Right lobe of liver (tissue), 4 donors: ENCODE measurements at regions not wholly inside any gene's neighbourhood (a gene's known extent, or its start where the extent isn't known, plus 50 kb on each side); places are given as distances from the start of the nearest gene placed in this dataset.

Experiments
- CTCF ChIP-seq, 4 donors: fragments of 200-600 bp in 3 of 4; fragments of 450-650 bp in 1 of 4; IDR thresholded peaks; one replicate each; pipeline versions ENCODE4 v1.5.1 to v1.8.0; 2016 to 2022; ENCODE audit warnings: antibody characterized with exemption in 4 of 4, mild to moderate bottlenecking in 2 of 4
- POLR2A ChIP-seq: fragments of 450-650 bp; IDR thresholded peaks from one replicate; pipeline ENCODE4 v1.6.1; 2017; ENCODE audit warnings: antibody characterized with exemption, mild to moderate bottlenecking
- donor health status: DM: no; HTN: no; CAD: no.
- donor health status: DM: no; HTN: no; CAD: no.
- donor health status: DM: no; HTN: yes; CAD: no.

GRCh38 chr6:15143086-15143485, 102.8 kb upstream of the JARID2 start:
- TF ChIP-seq CTCF (IDR thresholded peaks at IDR 0.05) (no peak), POLR2A (no peak)
